PC-9 (cell line): ENCODE measurements at regions not wholly inside any gene's neighbourhood (a gene's known extent, or its start where the extent isn't known, plus 50 kb on each side); places are given as distances from the start of the nearest gene placed in this dataset.

Experiments
- BruUV-seq: library from RNA; stranded (reverse); fragments of 400-500 nt; replicated peaks from 2 replicates; lab custom pipeline; 2021; lab: Mats Ljungman, UMichigan
- CTCF ChIA-PET: fragments of 300-600 bp; sonication (Branson Sonifier 250); formaldehyde crosslinking; loops from one replicate; lab custom pipeline; 2022; ENCODE audit warnings: antibody characterized with exemption; lab: Charles Lee
- POLR2A ChIA-PET: fragments of 300-600 bp; sonication (Branson Sonifier 250); formaldehyde crosslinking; loops from one replicate; lab custom pipeline; 2022; ENCODE audit warnings: antibody characterized with exemption; ENCODE audit not compliant: unreplicated experiment; lab: Charles Lee
- DNase-seq, 2 experiments: peaks; one replicate each; pipeline versions ENCODE4 v3.0.0 to v3.0.0-alpha.2; 2015 to 2022; ENCODE audit warnings: mixed read lengths in 1 of 2
- H2AFZ ChIP-seq: fragments of 200-600 bp; sonication (generic); 2 replicates; pipeline ENCODE4 v1.8.1; 2017; ENCODE audit warnings: antibody characterized with exemption
- H3F3A ChIP-seq: fragments of 200-600 bp; sonication (generic); 2 replicates; pipeline ENCODE4 v1.8.1; 2017; ENCODE audit warnings: antibody characterized with exemption, mild to moderate bottlenecking, low read depth; ENCODE audit not compliant: insufficient read depth
- H3K27ac ChIP-seq: fragments of 200-600 bp; sonication (generic); 2 replicates; pipeline ENCODE4 v1.6.1; 2016; ENCODE audit warnings: mixed run types
- H3K27me3 ChIP-seq: fragments of 200-600 bp; sonication (generic); 2 replicates; pipeline ENCODE4 v1.6.1; 2016; ENCODE audit warnings: low read depth, mixed run types; ENCODE audit not compliant: insufficient read depth
- H3K36me3 ChIP-seq: fragments of 200-600 bp; sonication (generic); 2 replicates; pipeline ENCODE4 v1.6.1; 2016; ENCODE audit warnings: low read depth, mixed run types
- H3K4me1 ChIP-seq: fragments of 200-600 bp; sonication (generic); replicated peaks from 2 replicates; pipeline ENCODE4 v1.6.1; 2016; ENCODE audit warnings: mixed run types; ENCODE audit not compliant: insufficient read depth
- H3K4me2 ChIP-seq: fragments of 200-600 bp; sonication (generic); 2 replicates; pipeline ENCODE4 v1.6.1; 2017; ENCODE audit warnings: mixed run types
- H3K4me3 ChIP-seq: fragments of 200-600 bp; sonication (generic); 2 replicates; pipeline ENCODE4 v1.6.1; 2016; ENCODE audit warnings: mixed run types
- H3K79me2 ChIP-seq: fragments of 200-600 bp; sonication (generic); 2 replicates; pipeline ENCODE4 v1.6.1; 2017; ENCODE audit warnings: low read depth, mixed run types
- H3K9me2 ChIP-seq: fragments of 200-600 bp; sonication (generic); 2 replicates; pipeline ENCODE4 v1.8.1; 2017; ENCODE audit warnings: mild to moderate bottlenecking; ENCODE audit not compliant: insufficient read depth
- H3K9me3 ChIP-seq: fragments of 200-600 bp; sonication (generic); 2 replicates; pipeline ENCODE4 v1.8.1; 2016; ENCODE audit warnings: low read depth; ENCODE audit not compliant: insufficient read depth
- H4K20me1 ChIP-seq: fragments of 200-600 bp; sonication (generic); 2 replicates; pipeline ENCODE4 v1.8.1; 2017; ENCODE audit not compliant: insufficient read depth
- EZH2 ChIP-seq: fragments of 200-600 bp; sonication (generic); IDR thresholded peaks from 2 replicates; pipeline ENCODE4 v1.8.0; 2017; ENCODE audit warnings: antibody characterized with exemption, low read depth
- intact Hi-C: fragments of 100-400 bp; cut with micrococcal nuclease; formaldehyde crosslinking; loops from one replicate; pipeline ENCODE4 v1.10.0; 2022; ENCODE audit not compliant: unreplicated experiment
- TF ChIP-seq, protein P1 (sequence below): fragments of 200-600 bp; sonication (generic); conservative IDR thresholded peaks from 2 replicates; pipeline ENCODE4 v1.6.1; 2017; ENCODE audit warnings: mixed run types, antibody characterized with exemption, mild to moderate bottlenecking, moderate library complexity

DNA sequence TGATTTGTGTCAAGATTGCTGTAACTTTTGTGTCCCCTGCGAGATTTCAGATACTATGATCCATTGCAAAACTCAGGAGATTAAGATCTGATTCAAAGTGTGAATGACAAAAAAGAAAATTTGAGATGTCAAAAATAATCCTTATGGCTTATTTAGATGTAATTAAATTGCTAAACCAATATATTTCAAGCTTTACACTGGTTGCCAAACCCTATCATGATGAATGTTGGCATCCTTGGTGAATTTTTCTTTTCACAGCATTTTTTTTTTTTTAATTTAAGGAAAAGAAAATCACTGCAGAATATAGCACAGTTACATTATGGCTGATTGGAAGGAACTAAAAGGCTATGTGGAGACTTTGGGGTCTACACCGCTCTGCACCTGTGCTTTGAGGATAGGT is 133.5 kb upstream of the PITRM1 start:
- H4K20me1 ChIP-seq = no peaks in the 10 kb centered on the region
- no peaks in the 10 kb centered on the region for H3K36me3 ChIP-seq
- CTCF ChIA-PET = no interaction called here
- no peak overlapping the region for H3K27ac ChIP-seq
- no peak overlapping the region for H3K4me3 ChIP-seq
- no peaks in the 10 kb centered on the region for H3F3A ChIP-seq
- TF ChIP-seq EZH2 = no peak
- TF ChIP-seq, protein P1, sequence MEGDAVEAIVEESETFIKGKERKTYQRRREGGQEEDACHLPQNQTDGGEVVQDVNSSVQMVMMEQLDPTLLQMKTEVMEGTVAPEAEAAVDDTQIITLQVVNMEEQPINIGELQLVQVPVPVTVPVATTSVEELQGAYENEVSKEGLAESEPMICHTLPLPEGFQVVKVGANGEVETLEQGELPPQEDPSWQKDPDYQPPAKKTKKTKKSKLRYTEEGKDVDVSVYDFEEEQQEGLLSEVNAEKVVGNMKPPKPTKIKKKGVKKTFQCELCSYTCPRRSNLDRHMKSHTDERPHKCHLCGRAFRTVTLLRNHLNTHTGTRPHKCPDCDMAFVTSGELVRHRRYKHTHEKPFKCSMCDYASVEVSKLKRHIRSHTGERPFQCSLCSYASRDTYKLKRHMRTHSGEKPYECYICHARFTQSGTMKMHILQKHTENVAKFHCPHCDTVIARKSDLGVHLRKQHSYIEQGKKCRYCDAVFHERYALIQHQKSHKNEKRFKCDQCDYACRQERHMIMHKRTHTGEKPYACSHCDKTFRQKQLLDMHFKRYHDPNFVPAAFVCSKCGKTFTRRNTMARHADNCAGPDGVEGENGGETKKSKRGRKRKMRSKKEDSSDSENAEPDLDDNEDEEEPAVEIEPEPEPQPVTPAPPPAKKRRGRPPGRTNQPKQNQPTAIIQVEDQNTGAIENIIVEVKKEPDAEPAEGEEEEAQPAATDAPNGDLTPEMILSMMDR = no peak
- H3K9me3 ChIP-seq = no peaks in the 10 kb centered on the region
- POLR2A ChIA-PET = no interaction called here
- no peaks in the 10 kb centered on the region for H3K79me2 ChIP-seq
- intact Hi-C loops = no loop called here
- BruUV-seq = no TSS peak
- no peaks in the 10 kb centered on the region for H3K27me3 ChIP-seq
- no peak overlapping the region for H2AFZ ChIP-seq
- no peak overlapping the region for H3K4me2 ChIP-seq
- H3K9me2 ChIP-seq = no peaks in the 10 kb centered on the region
- DNase-seq = no peak
- H3K4me1 ChIP-seq = no peaks in the 10 kb centered on the region

DNA sequence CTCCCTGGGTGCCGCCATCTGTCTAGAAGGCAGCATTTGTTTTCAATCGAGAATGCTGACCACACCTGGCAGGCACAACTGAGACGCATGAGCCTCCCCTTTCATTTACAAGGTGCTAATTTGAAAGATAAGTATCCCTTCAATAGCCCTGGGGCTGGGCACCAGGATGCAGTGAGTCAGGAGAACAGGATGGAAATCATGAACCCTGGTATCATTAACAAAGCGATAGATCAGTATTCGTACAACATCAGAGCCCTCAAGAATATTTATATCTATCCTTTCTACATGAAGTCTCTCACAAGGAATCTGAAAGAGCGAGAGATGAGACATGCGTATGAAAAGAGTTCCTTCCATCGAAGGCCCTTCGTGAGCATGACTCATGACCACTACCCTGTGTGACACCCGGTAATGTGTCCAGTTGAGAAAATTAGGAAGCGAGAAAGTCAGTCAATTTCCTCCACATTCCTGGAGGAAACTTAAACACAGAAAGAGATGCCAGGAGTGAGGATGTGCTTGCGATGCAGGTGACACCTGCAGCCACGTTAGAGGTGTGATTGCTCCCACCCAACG is 123.1 kb upstream of the PITRM1 start:
- Histone ChIP-seq H3K4me2 (no peak overlapping the region), H3K4me3 (no peak overlapping the region), H3K9me3 (no peaks in the 10 kb centered on the region), H3F3A (no peaks in the 10 kb centered on the region), H4K20me1 (no peaks in the 10 kb centered on the region), H3K4me1 (no peaks in the 10 kb centered on the region), H3K79me2 (no peaks in the 10 kb centered on the region), H3K9me2 (no peaks in the 10 kb centered on the region), H3K27ac (no peak overlapping the region), H3K36me3 (no peaks in the 10 kb centered on the region), H3K27me3 (no peaks in the 10 kb centered on the region), H2AFZ (no peak overlapping the region)
- intact Hi-C loops = no loop called here
- BruUV-seq = no TSS peak
- TF ChIP-seq EZH2 = no peak
- TF ChIP-seq, protein P1 = no peak
- no peak for DNase-seq
- POLR2A ChIA-PET = no interaction called here
- CTCF ChIA-PET = no interaction called here

DNA sequence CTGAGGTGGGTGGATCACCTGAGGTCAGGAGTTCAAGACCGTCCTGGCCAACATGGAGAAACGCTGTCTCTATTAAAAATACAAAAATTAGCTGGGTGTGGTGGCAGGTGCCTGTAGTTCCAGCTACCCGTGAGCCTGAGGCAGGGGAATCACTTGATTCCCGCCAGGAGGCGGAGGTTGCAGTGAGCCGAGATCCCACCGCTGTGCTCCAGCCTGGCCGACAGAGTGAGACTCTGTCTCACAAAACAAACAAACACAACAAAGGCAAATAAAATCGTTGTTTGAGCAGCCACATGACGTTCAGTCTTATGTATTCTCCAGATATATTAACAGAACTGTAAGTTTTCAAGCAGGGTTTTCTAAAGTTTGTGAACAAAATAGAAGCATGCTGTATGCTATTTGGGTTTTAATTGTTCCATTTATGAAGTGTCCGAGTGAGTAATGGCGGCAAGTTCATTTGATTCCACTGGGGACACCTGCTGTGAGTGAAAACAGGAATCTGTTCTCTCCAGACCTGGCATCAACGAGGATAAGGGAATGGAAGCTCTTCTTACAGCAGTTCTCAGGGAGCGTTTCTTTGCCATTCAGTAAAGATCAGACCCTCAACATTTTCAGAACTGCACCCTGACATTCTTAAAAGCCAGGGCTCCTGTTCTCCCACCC is 122.5 kb upstream of the PITRM1 start:
- Histone ChIP-seq H3K9me3 (no peaks in the 10 kb centered on the region), H3K9me2 (no peaks in the 10 kb centered on the region), H3K4me3 (no peak overlapping the region), H3F3A (no peaks in the 10 kb centered on the region), H2AFZ (no peak overlapping the region), H3K79me2 (no peaks in the 10 kb centered on the region), H3K27ac (no peak overlapping the region), H3K4me2 (no peak overlapping the region), H3K4me1 (no peaks in the 10 kb centered on the region), H3K36me3 (no peaks in the 10 kb centered on the region), H3K27me3 (no peaks in the 10 kb centered on the region), H4K20me1 (no peaks in the 10 kb centered on the region)
- POLR2A ChIA-PET = no interaction called here
- intact Hi-C loops = no loop called here
- DNase-seq = no peak
- CTCF ChIA-PET = no interaction called here
- BruUV-seq = no TSS peak
- TF ChIP-seq, protein P1 = no peak
- TF ChIP-seq EZH2 = no peak
